ENCODE measurements at regions not wholly inside any gene's neighbourhood (a gene's known extent, or its start where the extent isn't known, plus 50 kb on each side); places are given as distances from the start of the nearest gene placed in this dataset.

DNA sequence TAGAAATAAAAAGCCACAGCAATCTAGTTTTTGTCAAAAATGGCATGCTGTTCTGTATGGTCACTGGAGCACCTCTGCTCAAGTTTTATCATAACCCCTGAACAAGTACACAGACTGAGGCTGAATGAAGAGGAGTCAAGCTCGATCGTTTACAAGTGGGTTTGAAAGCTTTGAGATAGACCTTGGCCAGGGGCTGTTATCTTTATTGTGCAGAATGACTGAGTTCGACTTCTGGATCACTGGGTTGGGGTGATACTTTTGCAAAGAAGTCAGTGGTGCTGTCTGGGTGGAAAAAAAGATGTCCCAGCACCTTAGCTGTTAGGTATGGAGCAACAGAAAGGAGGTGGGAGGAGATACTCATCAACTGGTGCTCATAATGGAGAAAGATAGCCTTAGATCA lies 446.0 kb downstream of the HACE1 start:
- DNase-seq = no peak

DNA sequence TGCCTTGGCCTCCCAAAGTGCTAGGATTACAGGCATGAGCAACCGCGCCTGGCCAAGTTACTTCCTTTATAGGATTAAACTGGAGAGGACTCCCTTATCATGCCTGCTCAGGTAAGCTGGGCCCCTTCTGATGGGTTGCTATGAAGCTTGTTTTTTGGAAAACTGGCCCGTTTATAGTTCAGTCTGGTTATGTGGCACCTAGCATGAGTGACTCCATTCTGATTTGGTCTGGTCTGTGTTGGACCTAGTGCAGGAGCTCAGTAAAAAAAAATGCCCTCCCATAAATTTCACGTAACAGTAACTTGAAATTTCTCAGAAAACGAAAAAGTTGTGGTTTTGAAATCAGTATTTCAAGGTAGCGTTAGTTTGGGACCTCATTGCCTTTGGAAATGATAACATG lies 448.4 kb downstream of the HACE1 start:
- DNase-seq = no peak

DNA sequence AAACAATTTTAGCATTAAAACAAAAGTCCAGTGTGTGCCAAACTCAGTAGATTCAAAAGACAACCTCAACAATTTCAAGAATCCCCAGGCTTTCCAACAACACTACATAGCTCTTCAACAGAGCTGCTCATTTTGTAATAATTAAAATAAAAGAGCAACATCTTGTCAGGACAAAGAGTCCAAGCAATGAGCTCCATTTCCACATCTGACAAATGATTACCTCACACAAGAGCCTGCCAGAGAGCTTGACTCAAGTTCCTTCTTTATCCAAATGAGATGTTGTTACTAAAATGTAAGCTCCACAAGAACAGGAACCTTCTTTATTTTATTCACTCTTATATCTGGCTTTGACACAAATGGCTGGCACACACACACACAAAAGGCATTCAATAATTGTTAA lies 449.8 kb downstream of the HACE1 start:
- no peak for DNase-seq

- DNase-seq = no peak
Observed at GRCh38 chr6:104407957-104408356, 451.8 kb downstream of the HACE1 start.

DNA sequence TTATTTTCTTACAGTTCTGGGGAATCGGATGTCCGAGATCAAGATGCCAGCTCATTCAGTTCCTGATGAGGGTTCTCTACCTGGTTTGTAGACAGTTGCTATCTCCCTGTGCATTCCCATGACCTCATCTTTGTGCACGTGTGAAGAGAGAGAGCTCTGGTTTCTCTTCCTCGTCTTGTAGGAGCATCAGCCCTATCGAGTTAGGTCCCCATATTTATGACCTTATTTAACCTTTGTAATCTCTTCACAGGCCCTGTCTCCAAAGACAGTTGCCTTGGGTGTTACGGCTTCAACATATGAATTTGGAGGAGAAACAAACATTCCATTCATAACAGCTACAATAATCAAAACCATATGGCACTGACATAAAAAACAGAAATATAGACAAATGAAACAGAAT lies 455.3 kb downstream of the HACE1 start:
- DNase-seq = no peak

GRCh38 chr6:104402572-104402971 lies 457.1 kb downstream of the HACE1 start:
- DNase-seq = no peak

GRCh38 chr6:104401926-104402325 lies 457.8 kb downstream of the HACE1 start:
- DNase-seq = no peak

DNA sequence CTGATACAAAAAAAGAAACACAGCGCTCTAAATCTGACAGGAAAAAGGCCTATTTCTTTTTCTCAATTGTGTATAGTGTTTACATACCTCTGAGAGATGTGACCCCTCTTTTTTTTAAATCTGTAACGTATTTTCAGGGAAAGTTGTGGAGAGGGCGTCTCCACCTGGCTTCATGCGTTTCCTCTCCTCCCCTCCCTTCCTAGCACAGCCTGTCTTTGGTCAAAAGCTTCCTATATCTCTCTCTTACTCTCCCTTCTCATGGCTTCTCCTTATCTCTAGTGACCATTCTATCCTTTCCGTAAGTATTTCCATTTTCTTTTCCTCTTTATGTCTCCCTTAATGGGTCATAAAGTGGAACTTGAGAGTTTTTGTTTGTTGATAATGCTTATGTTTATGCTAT lies 458.9 kb downstream of the HACE1 start:
- DNase-seq = no peak

DNA sequence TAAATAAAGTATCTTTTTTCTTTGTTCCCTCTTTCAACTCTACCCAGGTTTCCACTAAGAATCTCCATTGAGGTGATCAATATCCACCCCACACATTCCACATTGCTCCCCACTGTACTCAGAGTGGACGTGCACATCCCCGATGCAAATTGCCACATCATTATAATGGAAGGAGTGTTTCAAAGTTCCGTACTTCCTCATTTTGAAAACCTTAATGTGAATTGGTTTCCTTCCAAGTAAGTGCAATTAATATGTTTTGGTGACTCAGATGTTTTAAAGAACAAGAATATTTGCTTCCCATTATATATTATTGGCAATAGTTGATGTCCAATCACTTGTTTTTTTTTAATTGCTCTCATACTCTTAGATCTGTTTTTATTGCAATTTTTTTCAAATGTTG lies 463.6 kb downstream of the HACE1 start:
- DNase-seq = no peak

DNA sequence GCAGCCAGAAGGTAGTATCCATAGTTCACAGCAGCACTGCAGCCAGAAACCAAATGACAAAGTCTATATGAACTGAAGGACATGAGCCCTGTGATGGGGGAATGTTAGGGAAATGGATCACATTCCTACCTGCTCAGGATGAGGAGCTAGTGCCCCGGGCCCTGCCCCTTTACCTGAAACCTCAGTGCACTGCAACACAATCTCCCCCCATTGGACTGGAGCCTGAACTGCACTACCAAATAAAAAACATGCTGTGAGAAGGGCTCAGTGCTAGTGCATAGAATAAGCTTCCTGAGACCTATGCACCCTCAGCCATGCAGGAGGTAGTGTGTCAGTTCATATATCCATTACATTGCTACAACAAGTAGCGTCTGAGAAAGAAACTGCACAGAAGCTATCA lies 477.8 kb downstream of the HACE1 start:
- DNase-seq = no peak

DNA sequence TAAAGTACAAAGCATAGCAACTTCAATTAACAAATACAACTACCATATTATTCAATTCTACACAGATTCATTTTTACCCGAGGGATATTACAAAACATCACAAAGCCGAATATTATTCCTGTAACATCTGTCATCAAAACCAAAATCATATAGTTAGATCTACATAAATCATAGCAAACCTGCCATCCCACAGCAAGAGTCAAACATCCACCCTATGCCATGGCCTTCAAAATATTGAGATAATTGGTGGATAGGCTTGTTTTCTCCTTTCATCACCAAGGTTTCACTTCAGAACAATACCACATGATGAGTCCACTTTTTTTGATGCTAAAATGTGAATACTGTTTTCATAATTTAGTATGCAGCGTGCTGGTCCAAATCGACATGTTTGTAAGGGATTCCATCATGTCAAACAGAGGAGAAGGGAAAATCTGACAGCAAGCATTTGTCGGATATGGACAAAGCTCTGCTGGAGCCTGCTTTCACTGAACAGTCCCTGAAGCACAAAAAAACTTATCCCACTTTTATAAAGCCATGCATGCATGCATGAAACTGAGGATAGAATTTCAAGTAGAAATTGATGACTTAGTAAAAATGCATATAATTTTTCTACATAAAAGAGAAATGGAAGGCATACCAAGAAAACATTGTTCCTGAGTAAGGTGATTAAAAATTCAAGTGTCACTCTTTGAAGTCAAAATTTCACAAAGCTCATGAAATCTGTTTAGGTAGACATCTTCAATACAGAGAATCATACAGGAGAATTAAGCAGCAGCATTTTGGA lies 494.1 kb downstream of the HACE1 start:
- no peak for DNase-seq

DNA sequence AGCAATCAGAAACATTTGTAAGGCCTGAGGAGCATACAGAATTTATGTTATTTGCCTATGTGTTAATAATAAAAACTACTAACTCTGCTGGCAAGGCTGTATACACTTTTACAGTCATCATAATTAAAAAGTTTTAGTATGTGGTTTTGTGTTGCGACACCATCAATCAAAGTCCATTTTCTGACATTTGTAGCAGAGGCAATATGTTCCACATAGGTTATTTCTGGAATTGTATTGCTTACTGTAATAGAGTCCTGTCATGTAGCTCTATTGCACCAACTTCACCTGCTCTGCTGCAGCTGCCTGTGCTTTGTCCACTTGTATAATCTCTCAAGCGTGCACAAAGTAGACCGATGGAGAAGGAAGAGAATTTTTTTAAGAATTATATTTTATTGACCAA lies 501.8 kb downstream of the HACE1 start:
- DNase-seq = no peak

DNA sequence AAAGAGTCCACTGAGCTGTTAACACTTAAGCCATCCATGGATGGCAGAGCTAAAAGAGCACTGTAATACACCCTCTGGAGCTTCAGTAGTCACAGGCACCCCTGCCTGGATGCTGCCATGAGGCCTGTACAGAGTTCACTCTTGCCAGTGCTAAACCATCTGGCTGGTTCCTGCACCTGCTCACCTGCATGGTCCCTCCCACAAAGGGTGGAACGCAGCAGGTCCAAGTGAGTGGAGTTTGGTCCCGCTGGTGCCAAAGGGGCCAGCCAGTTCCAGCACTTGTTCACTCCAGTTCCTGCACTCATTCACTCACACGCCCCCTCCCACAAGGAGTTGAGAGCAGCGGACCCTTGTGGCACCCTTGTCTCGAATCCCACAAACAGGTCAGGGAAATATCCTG lies 503.5 kb downstream of the HACE1 start:
- no peak for DNase-seq

DNA sequence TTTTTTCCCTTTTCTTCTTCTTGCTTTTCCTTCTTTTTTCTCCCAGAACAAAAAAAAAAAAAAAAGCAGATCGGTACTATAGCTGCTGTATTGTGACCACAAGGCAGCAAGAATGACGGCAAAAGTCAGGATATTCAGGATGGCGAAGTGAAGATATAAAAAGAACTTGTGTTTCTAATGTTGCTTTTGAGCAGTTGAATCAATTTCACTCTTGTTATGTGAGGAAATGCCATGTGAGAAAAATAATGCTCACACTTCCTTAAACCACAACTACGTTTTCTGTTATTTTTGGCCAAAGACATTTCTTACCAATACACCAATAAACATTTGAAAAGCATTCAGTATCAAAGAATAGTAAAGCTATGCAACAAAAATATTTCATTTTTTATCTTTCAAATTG lies 510.5 kb downstream of the HACE1 start:
- DNase-seq = no peak

- no peak for DNase-seq
Observed at GRCh38 chr6:104344223-104344622, 515.5 kb downstream of the HACE1 start.

GRCh38 chr6:104332364-104332763 lies 527.4 kb downstream of the HACE1 start:
- DNase-seq = no peak

DNA sequence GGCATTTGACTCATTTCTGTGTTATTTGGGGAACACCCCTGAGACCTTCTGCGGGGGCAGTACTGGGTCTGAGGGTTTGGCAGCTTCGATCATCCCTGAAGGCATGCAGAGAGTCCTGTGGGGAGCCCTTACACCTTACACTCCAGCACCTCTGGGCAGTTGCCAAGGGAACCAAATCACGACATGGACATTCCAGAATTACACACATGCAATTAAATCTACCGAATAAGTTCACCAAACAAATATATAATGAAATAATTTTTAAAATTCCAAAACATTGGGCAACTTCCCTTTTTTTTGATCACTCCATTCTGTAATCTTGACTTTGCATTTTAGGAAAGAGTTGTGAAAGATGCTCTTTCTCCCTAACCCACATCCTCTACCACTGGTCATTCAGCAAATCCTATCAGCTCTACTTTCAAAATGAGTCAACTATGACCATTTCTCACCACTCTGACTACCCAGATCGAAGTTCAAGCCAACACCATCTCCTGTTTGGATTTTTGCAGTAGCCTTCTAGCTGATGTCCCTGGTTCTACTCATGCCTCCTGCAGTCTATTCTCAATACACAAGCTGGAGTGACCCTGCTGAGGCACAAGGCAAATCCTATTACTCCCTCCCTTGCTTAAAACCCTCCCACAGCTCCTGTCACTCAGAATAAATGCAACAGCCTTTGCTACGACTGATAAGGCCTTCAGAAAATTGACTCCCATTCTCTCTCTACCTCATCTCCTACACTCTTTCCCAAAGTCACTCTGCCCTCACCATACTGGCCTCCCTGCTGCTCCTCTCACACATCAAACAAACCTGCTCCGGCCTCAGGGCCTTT lies 533.3 kb downstream of the HACE1 start:
- DNase-seq = no peak

GRCh38 chr6:104325341-104326172 lies 534.2 kb downstream of the HACE1 start:
- DNase-seq = no peak

GRCh38 chr6:104324301-104324700 lies 535.4 kb downstream of the HACE1 start:
- DNase-seq = no peak

DNA sequence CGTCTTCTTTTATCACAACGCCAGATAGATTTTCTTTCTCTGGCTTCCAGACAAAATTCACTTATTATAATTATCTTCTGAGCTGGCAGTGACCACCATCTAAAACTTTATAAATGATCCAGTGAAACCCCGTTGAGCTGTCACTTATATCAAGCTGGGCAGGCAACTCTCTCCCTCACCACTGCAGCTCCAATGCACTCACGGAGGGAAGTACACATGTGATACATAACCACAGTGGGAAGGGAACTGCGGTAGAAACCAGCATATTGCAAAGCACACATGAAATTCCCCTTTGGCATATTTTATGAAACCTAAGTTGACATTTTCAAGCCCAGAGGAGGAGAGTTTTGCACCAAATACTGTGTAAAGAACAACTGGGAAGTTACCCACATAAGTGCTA lies 536.9 kb downstream of the HACE1 start:
- no peak for DNase-seq

DNA sequence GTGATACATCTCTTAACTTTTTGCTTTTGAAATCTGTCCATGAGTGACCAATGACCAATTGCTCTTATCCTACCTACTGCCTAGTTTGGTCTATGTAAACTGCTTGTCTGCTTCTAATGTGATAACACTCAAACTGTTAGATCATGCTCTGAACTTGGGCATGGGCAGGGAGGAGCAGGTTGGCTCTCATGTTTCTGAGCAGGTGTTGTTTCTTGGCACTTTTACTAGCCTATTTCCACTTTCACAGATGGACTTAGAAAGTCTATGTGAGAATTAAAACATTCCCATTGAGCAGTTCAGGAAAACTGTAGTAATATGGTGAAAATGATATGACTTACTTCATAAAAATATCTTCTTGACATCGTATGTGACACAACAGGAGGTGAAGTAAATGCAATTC lies 538.4 kb downstream of the HACE1 start:
- no peak for DNase-seq

GRCh38 chr6:104320896-104321295 lies 538.8 kb downstream of the HACE1 start:
- no peak for DNase-seq

GRCh38 chr6:104312851-104313250 lies 546.9 kb downstream of the HACE1 start:
- DNase-seq = no peak

GRCh38 chr6:104306211-104306610 lies 553.5 kb downstream of the HACE1 start:
- no peak for DNase-seq
